Stimulated activated CD4-positive, alpha-beta T cell treated with anti-CD3 and anti-CD28 coated beads, Interleukin-4, amount 100 ng/mL, for 1 hour (primary cell): ENCODE measurements at regions not wholly inside any gene's neighbourhood (a gene's known extent, or its start where the extent isn't known, plus 50 kb on each side); places are given as distances from the start of the nearest gene placed in this dataset.
"Not testable (repeated sequence)": the region's sequence is repeated elsewhere in the genome, so short reads cannot be mapped to it uniquely, and the experiment has no call there.

Experiments
- DNase-seq: peaks from one replicate; pipeline ENCODE4 v3.0.0-alpha.2; 2020

DNA sequence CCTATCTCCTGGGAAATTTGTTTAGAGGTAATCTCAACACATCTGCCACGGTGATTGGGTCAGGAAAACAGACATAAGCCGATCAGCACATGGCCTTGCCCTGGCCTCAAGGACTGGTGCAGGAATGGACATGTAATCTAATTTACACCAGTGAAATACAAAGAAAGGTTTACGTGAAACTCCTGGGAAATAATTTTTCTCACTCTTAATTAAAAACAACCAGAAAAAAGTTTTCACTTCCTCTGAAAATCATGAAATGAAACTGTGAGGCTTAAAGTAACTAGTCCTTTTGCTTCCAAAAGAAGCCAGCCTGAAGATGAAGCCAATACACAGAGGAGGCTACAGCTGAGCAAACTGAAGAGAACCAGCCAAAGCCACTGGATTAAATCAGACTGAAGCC lies 154.1 kb upstream of the FAM241A start:
- no peak for DNase-seq

DNA sequence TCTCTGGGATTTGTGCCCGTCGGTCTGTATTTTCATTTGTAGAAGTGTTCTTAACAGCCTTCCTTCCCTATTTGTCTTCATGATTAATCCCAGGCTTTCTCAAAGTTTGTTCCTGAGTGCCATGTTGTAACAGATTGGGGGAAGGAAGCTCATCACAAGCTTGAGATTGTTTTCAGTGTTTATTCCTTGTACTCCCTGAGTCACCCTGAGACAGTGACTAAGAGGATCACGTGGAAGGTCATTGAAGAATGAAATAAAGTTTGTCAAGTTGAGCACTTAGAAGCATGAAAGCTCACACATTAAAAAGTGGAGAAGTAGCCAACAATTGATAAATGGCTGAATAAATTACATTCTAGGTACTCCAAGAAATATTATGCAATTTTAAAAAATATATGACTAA lies 153.5 kb upstream of the FAM241A start:
- DNase-seq, result no peak

DNA sequence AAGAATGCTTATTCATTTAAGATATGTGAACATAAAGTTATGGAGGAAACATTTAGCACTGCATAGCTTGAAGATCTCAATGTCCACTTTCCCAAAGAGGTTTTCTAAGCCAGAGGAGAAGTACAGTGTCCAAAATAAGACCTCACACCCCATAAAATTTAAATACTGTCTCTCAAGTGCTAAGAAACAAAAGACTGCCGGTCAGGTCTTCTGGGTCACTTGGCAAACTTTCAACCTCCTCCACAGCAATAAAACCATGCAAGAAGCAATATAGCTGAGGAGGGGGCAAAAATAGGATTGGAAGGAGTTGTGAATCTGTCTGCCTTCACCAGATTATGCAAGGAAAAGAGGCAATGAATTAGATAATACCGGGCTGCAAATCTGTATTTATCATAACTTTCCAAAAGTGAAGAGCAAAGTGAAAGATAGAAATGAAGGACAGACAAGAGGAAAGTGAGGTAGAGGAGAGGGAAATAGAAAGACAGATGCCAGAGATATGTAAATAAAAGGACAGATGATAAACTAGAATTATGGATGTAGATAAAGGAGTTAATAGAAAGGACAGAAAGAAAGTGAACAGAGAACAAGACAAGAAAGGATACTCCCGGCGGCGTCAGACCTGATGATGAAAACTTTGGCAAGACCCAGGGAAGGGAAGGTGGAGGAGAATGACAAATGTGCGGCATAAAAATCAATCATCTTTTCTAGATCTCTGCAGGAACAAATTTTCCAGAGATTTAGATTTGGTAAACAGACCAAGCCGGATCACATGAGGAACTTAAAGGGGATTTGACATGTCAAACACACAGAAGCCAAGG lies 152.7 kb upstream of the FAM241A start:
- no peak for DNase-seq

DNA sequence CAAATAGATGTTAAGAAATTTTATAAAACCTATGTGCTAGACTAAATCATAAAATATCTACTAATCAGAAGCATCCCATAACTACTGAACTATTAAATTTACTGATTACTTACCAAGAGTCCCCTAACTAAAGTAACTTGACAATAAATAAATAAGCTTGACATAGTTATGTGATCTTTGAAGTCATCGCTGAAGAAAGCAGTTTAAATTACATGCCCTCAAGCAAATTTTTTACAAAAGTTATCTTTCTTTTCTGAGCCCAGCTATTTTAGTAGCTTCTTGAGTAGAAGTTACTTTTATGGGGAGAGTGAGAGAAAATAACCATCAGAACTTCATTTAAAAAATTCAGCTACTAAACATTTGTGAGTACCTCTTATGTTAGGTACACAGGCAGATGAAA lies 150.9 kb upstream of the FAM241A start:
- DNase-seq, result no peak

DNA sequence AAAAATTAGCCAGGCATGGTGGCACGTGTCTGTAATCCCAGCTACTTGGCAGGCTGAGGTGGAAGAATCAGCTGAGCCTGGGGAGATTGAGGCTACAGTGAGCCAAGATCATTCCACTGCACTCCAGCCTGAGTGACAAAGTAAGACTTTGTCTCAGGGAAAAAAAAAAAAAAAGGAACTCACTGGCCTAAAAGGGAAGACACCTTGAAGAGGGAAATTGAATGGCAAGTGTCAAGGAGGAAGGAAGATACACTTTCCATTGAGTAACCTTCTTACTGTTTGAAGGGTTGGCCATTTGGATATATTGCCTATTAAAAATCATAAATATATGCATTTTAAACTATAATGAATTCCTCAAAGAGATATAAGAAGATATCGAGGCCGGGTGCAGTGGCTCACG lies 147.5 kb upstream of the FAM241A start:
- DNase-seq, result no peak

DNA sequence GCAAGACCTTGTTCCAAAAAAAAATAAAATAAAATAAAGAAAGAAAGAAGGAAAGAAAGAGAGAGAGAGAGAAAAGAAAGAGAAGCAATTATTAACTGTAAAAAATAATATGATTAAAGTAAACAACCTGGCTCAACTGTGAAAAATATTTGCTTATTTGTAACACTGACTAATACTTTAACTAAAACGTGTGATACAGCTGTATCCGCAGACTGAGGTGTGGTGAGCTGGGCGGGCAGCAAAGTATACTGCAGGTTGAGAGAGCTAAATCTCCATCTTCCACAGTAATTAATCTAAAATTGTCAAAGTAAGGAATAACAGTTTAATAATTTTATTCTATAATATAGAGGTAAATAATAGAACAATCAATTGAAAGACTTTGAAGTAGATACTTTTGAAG lies 145.5 kb upstream of the FAM241A start:
- no peak for DNase-seq

DNA sequence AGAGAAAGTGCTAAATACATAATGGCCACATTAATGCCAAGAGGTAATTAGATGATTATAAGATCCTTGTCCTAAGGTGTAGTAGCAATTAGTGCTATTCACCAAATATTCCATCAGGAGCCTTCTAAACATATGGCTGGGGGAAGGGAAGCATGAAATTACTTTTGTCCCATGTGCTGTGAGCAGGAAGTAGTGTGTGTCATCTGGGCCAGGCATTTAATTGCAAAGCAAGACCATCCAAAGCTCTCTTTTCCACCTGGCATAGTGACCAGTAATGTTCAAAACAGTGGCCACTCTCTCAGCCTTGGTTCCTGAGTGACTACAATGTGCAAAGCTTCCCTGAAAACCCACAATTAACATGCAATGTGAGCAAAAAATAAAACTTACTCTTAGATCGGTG lies 144.2 kb upstream of the FAM241A start:
- no peak for DNase-seq

DNA sequence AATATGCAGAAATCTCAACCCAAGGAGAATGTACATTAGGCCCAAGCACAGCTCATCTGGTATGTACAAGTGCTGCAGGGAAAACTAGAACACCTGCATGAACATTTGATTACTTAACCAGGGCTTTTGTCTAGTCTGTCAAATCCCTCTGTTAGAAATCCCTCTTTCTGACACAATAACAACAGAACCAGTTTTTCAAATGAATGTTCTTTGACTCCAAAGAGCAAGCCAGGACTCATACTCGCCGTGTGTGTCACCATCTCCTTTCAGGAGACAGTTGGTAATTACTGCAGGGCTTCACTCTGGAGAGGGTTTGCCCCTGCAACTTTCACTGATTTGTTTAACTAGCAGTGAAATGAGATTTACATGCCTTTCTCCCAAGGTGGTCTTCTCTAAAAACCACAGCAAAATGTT lies 143.0 kb upstream of the FAM241A start:
- DNase-seq, result no peak

DNA sequence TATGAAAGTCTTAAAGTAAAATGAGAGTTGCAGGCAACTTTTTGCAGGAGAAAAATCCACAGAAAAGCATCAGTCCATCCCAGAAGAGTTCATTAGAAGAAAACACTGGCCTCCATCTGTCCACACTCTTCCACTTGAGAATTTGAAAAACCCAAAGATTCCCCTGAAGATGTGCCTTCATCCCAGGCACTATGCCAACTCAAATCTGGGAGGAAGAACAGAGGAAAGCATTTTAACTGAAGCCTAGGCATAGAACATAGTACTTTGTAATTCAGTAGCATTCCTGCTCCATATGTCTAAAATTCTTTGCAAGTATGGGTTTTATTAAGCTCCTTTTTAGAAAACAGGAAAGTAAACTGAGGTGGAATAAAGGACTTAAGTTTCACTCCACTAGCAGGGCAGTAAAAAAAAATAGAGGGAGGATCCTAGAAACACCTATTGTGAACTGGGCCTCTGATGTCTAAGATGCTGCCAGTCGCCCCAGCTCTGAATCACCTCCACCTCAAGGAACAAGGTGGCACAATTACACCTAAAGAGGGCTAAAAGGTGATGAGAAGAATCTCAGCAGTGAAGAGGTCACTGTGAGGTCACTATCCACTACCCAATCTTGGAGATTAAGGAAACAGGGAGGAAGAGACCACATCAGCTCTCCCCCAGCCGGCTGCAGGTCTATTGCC lies 141.9 kb upstream of the FAM241A start:
- DNase-seq, result no peak

DNA sequence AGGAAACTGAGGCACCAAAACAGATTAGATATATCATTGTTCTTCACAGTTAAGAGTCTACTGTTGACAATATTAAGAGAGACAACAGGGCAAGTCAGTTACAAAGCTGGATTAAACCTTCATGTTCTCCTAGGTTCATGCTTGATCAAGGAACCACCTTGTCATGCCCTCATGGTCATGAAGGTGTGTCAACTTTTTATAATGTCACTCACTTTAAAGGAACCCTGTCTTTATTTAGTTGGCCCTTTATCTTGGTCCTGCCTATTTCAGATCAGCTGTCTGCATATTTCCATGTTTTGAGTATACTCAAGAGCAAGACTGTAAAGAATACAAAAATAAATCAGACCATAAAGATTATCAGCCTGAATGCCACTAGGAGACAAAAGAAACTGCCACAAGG lies 140.2 kb upstream of the FAM241A start:
- DNase-seq, result no peak

DNA sequence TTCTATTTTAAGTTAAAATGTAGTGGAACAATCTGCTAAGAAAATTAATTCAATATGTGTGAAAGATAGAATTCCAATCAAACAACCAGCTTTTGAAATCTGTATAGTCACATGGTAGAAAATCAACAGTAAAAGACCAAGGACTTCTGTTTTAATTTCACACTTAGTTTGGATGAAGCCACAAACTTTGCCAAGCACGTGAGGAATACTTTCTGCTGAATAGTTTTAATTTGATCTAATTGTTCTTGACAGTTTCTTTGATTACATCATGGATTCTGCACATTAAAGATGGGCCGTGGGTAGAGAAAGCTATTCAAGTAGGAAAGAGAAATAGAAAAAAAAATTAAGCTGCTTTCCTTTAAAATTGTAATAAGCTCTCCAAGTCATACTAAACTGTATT lies 137.9 kb upstream of the FAM241A start:
- DNase-seq, result no peak

DNA sequence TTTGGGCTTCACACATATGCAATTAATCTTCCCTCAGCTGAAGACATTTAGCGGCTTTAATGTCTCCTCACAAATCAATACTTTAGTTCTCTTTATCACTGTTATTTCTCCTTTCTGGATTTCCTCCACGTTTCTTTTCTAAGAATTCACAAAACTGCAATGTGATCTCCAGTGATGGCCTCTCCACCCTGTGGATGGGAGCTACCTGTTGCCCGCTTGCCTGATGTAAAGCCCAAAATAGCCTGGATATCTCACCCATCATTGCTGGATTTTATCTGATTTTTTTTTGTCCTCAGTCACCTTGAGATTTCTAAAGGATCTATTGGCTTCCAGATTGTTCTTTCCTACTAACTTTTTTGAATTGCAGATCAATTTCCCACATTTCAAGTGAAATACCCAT lies 129.3 kb upstream of the FAM241A start:
- no peak for DNase-seq

DNA sequence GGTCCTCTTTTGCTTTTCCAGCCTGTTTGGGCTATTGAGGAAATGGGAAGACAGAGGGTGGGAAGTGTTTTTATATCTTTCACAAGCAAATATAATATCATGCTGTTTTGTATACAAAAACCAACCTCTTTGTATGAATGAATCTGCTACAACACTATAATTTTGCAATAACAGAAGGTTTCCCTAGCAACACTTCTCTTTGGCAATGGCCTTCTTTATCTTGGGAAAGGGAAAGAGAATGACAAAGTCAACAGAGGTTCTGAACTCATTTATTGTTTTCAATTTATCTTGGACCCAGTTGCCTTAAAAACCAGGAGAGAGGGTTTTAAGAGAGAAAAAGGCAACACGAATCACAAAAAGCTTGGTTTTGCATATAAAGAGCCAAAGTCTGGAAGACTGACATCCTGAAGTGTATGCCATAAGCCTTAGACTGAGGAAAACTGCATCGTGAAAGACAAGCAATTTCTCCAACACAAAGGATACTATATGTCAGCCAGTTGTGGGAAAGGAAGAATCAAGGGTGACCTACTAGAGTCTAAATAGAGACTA lies 121.8 kb upstream of the FAM241A start:
- no peak for DNase-seq

DNA sequence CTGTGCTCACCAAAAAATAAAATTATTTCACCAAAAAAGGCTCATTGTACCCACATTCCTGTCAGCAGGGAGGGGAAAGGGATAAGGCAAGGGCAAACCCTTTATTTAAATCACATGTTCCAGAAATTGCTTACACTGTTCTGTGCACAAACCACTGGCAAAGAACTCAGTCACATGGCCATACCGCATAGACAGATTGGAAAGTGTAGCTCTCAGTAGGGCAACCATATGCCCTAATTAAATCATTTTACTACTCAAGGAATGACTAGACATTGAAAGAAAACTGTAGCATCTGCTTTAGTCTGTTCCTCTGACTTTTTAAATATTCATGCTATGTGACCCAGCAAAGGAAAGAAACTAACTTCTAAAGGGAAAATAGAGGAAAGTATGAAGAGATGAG lies 119.2 kb upstream of the FAM241A start:
- DNase-seq, result no peak

DNA sequence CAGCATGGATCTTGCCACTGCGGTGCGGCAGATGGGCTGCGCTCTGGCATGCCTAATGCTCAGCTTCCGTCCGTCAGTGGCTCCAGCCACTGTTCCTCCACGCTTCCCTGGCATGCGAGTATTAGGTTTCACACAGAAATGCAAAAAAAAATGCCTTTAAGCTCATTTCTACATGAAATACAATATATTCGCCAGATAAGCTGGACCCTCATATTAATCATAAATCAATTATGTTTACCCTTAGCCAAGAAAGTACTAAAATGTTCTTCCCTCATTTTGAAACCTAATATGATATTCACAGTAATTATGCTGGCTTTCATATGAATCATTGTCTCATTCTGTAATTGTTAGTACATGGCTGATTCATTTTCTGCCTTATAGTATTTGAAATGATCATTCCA lies 115.5 kb upstream of the FAM241A start:
- no peak for DNase-seq

DNA sequence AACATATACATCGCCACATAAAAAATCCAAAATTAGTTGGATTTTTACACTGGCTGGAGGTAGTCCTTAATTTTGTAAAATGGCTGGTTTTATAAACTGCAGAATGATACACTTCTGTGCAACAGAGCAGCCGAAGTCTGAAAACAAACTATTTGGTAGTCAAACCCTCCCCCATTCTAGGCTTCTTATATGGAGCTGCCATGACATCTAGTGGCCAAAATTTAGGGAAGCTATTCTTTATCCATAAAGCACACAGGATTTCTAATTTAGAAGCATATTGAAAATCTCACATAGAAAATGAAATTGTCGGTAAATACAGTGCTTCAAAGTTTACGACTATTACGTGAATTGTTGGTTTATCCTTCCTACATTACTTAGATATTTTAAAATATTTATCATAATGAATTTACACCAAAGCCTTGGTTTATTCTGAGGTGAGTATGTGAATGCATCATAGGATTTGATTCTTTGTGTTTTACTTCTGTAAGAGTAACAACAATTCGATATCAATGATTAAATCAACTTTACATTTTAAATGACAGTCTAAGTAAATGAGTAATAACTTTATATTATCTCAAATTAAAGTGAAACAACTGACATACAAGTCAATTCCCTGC lies 113.4 kb upstream of the FAM241A start:
- DNase-seq, result no peak

DNA sequence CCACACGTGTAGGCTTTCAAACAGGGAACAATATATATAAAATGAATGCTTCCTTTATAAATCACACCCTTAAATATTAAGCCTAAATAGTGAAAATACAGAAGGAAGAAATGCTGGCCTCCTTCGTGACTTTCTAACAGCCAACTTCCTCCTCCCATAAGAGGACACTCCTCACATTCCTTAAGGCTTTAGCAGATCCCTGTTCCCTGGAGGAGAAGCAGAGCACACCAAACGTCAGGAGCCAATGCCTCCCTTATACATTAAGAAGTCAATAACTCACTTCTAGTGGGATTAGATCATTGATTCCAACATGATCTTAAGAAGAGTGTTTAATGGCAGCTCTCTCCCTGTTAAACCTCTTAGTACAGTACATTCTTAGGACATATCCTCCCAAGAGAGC lies 108.4 kb upstream of the FAM241A start:
- no peak for DNase-seq

DNA sequence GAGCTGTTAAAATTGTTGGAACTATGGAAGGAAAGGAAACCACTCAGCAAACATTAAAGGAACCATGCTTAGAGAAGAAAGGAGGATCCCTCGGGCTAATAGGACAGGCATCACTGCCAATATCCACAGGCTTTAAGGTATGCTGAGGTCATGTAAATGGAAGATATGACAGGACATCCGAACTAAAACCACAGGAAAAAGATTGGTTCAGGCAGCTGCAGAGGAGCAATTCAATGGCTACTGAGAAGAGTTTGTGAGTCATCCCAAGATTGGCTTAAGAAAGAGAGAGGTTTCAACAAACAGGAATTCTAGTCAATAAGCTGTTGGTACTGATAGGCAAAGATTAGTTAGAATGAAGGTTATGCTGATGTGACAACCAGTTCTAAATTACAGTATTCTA lies 106.4 kb upstream of the FAM241A start:
- no peak for DNase-seq

DNA sequence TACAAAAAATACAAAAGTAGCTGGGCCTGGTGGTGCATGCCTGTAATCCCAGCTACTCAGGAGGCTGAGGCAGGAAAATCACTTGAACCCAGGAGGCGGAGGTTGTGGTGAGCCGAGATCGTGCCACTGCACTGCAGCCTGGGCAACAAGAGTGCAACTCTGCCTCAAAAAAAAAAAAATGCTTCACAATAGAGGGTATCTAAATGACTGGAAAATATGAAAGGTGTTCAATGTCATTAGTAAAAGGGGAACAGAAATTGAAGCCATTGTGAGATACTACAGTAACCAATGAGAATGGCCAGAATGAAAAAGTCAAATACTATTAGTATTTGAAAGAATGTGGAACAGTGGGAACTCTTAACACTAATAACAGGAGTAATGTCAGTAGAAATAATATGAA lies 96.1 kb upstream of the FAM241A start:
- DNase-seq, result not testable (repeated sequence)

DNA sequence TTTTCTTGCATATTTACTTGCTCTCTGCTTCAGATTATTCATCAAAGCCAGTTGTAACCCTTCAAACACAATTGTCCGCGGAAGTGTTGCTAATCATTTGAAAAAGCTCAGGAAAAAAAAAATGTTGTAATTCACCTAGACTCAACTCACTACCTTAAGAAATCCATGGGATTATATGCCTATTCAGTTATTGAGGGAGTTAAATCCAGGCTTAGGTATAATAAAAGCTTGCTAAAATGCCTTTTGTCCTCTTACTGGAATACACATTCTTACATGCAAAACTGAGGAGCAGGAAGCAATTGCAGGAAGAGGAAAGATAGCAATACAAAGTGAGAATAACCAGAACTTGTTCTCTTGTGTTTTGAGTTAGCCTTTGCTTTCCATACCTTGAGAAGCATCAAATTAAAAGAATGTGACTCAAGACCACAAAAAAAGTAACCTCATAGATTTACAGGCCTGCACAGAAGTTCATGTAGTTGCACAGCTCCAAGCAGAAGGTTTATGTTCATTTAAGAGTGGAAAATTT lies 91.4 kb upstream of the FAM241A start:
- no peak for DNase-seq

DNA sequence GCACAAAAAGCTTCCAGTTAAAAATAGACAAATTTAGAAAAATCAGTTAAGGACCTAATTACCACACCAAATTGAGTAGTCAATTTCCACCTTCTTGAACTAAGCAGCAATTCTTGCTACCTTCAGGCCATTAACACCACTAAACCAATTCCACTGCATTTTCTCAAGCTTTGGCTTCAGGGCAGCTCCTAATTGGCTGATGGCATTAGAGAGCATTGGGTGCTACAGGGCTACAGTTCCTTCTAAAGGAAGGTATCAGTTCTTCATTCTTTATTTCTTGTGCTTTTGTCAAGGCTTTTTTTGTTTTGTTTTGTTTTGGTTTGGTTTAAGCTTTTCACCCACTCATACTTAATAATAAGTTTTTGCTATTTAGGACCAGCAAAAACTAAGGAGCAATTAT lies 90.2 kb upstream of the FAM241A start:
- DNase-seq, result no peak

DNA sequence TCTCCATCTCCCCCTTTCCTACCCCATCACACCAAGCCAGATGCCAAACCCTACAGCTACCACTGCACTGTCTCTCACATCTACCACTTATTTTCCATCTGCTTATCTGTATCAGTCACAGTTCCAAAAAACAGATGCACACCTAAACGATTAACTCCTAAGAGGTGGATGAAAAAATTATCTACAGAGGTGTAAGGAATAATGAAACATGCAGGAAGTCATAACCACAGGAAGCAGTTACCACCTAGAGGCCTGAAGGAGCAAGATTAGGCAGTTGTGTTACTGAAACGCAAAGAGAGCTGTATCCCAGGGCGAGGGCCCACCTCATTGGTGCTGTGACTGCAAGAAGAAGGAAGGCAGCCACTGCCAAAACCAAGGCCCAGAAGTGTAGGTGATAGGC lies 87.8 kb upstream of the FAM241A start:
- no peak for DNase-seq

DNA sequence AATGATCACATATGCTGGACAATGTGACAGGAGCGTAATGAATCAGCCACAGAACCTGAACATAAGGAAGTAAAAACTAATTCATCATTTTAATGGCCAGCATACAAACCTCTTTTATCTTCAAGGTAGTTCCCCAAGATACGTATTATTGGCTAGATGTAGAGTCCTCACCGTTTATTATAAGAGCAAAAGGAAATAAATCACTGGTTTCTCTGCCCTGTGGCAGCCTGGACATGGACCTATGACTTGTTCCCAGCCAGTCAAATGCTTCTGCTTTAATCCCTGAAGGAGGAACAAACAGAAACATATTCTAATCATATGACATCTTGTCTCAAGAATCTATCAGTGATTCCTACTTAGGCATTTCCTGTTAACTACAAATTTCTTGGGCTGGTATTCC lies 86.8 kb upstream of the FAM241A start:
- no peak for DNase-seq

DNA sequence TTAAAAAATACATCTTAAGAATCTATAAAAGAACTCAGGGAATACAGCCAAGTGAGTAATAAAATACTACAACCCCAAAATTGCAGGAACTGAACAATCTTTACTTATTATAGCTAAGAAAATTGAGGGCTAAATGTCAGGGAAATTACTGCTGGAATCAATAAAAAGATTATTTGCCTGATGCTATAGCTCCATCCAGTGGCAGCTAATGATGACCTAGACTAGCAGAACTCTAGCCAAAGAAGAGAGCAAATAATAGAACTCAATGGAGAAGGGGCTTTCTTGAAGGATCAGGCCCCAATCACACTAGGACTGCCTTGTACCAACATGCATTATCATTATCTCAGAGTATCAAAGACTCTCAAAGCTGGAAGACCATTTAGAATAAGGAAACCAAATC lies 85.0 kb upstream of the FAM241A start:
- DNase-seq, result no peak
